NCI-H1694 (cell line): ENCODE measurements at regions not wholly inside any gene's neighbourhood (a gene's known extent, or its start where the extent isn't known, plus 50 kb on each side); places are given as distances from the start of the nearest gene placed in this dataset.

Experiments used
- DNase-seq: peaks from one replicate; lab custom pipeline; 2025; lab: John Stamatoyannopoulos, UW

DNA sequence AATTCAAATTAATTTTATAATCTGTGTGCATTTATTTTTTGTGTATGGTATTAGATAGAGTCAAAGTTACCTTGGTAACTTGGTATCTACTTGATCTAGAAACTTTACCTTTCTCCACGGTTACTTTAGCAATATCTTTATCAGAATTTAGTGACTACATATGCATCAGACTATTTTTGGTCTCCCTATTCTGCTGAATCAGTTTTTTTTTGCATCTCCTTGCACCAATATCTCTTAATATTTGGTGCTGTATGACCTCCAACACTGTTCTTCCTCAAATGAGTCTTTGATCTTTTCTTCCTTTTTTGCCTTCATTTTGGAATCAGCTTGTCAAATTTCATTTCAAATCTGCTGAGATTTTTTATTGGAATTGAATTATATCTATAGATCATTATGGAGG, 828.2 kb upstream of the FOXG1 start:
- no peak for DNase-seq

GRCh38 chr14:27945512-27945911, 821.1 kb upstream of the FOXG1 start:
- no peak for DNase-seq

- no peak for DNase-seq
These were observed 807.8 kb upstream of the FOXG1 start for GRCh38 chr14:27958757-27959156.

GRCh38 chr14:27995691-27996090, 770.9 kb upstream of the FOXG1 start:
- DNase-seq, result no peak

GRCh38 chr14:28001002-28001401, 765.6 kb upstream of the FOXG1 start:
- DNase-seq, result no peak

DNA sequence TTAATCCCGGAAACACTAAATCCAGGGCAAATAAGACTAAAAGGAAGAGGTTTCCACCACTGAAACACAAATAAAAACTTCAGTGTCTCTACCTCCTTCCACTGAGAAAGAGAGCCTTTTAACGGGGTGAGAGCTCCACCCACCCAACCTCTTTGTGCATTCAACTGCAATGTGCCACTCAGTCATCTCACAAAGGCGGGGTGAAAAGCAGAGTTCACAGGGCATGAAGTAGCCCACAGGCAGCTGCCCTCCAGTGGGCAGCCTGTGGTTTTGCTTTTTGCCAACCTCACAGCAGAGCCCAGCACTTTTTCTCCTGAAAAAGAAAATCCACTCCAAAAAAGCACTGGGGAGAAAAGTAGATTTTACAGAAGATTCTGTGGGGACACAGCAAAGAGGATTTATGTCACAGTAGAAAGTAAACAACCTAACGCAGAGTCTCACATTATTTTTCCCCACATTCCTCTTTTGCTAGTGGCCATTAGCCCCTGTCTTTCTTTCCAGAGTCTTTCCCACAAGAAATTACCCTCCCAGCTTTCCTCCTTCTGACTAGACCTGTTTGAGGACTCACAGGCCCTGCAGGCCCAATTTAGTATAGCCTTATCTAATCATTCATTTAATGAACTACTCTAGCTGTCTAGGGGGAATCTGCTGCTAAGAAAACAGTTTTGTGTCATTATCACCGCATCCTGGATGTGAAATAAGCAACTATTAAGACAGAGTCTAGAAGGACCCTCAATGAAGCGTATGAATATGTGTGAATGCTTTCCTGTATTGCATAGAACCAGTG, 753.8 kb upstream of the FOXG1 start:
- DNase-seq, result no peak

GRCh38 chr14:28020112-28020511, 746.5 kb upstream of the FOXG1 start:
- no peak for DNase-seq

GRCh38 chr14:28023853-28024252, 742.7 kb upstream of the FOXG1 start:
- DNase-seq, result no peak

GRCh38 chr14:28052251-28052650, 714.3 kb upstream of the FOXG1 start:
- DNase-seq, result no peak

- DNase-seq, result no peak
These were observed 711.6 kb upstream of the FOXG1 start for GRCh38 chr14:28055008-28055407.

DNA sequence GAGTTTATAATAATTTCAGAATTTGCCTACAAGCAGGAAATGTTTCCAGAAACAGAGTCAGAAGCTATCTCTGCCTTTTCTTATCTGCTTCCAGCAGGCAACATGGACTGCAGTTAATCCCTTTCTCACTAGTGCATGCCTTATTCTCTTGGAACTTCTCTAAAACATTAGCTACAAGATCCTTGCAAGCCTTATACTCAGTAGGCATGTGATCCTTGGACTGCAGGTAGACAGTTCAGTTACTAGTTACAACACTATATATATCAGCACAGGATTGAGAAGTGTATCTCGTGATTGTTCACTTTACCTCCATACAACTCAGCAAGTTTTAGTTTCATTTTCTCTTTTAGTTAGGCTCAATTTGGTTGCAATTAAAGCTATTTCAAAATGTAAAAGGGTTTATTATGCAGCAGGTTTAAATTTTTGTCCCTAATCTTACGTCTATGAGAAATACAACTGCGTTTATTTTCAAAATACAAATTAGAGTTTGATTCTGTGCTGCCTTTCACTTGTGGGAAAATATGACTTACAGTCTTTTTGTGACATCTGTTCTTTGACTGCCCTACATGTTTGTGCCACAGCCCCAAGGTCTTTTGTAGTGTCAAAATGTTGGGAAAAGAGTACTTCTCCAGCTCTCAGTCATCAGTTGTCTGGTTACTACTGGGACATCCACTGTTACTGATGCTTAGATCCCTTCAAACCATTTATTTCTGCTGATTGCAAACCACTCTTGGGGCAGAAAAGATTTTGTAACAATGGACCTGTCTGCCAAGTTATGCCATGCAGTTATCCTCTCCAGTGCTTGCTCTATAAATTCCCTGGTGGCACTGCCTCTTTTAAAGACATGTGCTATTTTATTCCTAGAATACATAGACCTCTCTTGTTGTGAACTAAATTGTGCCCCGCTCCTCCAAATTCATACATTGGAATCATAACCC, 709.0 kb upstream of the FOXG1 start:
- DNase-seq, result no peak

DNA sequence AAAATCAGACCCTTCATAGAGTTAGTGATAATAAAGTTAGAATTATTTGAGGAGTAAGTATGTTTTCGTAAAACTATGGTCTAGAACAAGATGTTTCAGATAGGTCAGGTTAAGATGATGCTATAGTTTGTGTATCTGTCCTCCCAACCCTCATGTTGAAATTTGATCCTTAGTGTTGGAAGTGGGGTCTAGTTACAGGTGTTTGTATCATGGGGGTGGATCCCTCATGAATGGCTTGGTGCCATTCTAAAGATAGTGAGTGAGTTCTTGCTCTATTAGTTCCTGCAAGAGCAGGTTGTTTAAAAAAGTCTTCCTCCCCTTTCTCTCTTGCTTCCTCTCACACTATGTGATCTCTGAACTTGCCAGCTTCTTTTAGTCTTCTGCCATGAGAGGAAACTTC, 707.3 kb upstream of the FOXG1 start:
- no peak for DNase-seq

DNA sequence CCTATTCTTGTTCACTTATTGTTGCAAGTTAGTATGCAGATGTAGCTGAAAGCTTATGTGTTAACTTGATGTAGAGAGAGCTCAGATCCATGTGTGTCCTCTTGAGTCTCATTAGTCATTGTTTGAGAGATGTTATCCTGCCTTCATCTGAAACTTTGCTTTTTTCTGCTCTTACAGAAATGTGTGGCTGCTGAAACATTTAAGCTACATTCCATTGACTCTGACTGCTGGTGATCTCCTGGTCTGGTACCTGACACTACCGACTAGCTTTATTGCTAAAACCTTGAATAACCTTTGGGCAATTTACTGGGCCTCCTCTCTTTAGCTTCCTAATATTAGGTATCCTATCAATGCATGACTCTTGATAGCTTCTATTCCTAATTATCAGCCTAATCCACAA, 705.6 kb upstream of the FOXG1 start:
- no peak for DNase-seq

DNA sequence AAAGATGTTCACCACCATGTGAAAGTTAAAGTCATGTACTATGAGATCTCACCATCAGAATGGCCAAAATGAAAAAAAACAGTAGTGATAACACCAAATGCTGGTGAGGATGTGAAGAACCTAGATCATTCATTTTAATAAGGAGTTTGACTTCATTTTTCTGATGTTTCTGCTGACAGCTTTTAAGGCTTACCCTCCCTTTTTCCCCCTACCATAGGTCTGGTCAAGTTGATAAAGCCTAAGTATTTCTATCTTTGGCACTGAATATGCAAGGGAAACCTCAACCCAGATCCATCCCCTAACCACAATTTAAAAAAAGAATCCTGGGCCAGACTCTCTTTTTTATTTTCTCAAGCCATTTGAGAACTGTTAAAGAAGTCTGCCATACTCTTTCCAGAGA, 689.6 kb upstream of the FOXG1 start:
- no peak for DNase-seq

GRCh38 chr14:28083389-28083788, 683.2 kb upstream of the FOXG1 start:
- DNase-seq, result no peak

DNA sequence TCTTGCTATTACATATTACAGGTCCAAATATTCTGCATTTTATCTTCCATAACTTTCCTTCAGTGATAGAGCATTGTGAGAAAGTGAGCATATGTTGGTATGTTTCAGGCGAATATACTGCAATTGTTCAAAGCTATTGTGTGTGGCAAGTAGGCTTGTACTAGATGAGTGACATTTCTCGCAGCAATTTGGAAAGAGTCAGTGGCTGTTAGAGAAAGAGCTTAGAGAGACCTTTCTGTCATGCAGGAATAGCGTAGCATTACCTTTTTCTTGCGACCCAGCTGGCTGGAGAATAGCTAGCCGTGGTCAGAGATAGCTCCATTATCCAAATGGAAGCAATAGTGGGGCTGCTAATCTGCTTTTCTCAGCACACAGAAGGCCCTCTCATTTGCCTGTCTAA, 678.5 kb upstream of the FOXG1 start:
- DNase-seq, result no peak

- DNase-seq, result no peak
These were observed 669.0 kb upstream of the FOXG1 start for GRCh38 chr14:28097585-28097984.

GRCh38 chr14:28098856-28099255, 667.7 kb upstream of the FOXG1 start:
- no peak for DNase-seq

DNA sequence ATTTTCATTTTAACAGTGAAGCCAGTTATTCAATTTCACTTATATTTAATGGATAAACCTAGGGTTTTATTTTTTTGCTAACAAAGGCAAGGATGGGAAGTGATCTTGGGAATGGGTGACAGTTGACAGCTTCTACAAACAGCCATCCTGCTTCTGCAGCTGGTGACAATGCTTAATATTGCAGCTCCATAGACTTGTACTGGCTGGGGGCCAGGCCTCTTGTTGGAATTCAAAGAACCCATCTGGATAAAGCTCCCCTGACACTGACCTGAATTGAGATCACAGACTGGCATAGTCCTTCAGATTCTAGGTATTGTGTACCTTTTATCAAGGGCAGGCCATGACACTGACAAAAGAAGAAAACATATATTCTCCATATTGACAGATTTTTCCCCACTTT, 664.6 kb upstream of the FOXG1 start:
- peak; percentile 96 for DNase-seq

DNA sequence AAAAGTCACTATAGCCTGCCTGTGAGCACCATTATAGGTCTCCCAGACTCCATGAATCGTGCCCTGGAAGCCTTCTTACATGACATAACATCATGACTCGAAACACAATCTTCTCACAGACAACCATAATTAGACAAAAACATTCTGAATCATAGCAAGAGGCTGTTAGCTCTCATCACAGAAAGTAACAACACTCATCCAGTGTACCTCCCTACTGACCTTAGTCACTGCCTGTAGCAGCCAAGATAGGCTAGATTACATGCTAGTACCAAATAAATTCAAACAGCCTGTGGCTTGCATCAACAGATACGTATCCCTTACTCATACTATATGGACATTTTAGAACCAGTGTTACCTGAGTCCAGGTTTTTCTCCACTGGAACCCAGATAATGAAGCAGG, 663.8 kb upstream of the FOXG1 start:
- DNase-seq, result no peak

DNA sequence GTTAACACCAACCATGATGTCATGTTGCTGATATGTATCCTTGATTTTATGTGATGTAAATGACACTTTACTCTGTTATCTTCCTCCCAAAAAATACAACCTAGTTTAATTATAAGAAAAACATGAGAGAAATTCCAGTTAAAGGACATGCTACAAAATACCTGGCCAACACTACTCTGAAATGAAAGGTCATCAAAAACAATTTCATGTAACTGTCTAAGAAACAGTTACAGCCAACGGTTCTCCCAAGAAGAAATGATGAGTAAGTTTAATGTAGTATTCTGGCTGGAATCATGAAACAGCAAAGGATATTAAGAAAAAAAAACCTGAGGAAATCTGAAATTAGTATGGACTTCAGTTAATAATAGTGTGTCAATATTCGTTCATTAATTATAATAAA, 653.3 kb upstream of the FOXG1 start:
- DNase-seq, result no peak

GRCh38 chr14:28116716-28117115, 649.9 kb upstream of the FOXG1 start:
- no peak for DNase-seq

DNA sequence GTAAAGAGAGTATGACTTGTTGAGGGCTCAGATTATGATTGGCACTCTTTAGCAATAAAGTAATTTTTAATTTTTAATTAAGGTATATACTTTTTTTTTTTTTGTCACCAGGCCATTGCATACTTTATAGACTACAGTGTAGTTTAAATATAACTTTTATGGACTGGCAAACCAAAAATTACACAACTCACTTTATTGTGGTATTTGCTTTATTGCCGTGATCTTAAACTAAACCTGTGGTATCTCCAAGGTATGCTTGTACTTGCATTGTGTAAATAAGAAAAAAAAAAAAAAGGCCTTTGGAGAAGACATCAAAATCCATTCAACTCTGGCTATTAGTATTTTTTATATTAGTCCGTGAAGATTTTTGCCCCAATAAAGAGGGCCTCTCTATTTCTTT, 646.7 kb upstream of the FOXG1 start:
- DNase-seq, result no peak
